WERI-Rb-1 (cell line): ENCODE measurements at regions not wholly inside any gene's neighbourhood (a gene's known extent, or its start where the extent isn't known, plus 50 kb on each side); places are given as distances from the start of the nearest gene placed in this dataset.

Source experiments
- DNase-seq: peaks from one replicate; pipeline ENCODE4 v3.0.0-alpha.2; 2020
- H3K27ac ChIP-seq: fragments of 250-450 bp; sonication (Bioruptor Pico); 2 replicates; pipeline ENCODE4 v1.5.1; 2020; ENCODE audit warnings: mild to moderate bottlenecking, moderate library complexity
- H3K27me3 ChIP-seq: fragments of 250-450 bp; sonication (Bioruptor Pico); 2 replicates; pipeline ENCODE4 v1.5.1; 2021; ENCODE audit warnings: mild to moderate bottlenecking, low read depth, moderate library complexity; ENCODE audit not compliant: insufficient read depth, severe bottlenecking
- H3K36me3 ChIP-seq: fragments of 250-450 bp; sonication (Bioruptor Pico); 2 replicates; pipeline ENCODE4 v1.5.1; 2020; ENCODE audit warnings: mild to moderate bottlenecking, moderate library complexity
- H3K4me3 ChIP-seq: 2 replicates; pipeline ENCODE4 v1.5.1; 2011; ENCODE audit warnings: low read depth, mild to moderate bottlenecking, control low read depth, low read length
- H3K9me3 ChIP-seq: fragments of 250-450 bp; sonication (Bioruptor Pico); 2 replicates; pipeline ENCODE4 v1.5.1; 2021; ENCODE audit warnings: mild to moderate bottlenecking, moderate library complexity; ENCODE audit not compliant: severe bottlenecking
- CTCF ChIP-seq: IDR thresholded peaks from 2 replicates; pipeline ENCODE4 v1.5.1; 2011; ENCODE audit warnings: low read depth, mild to moderate bottlenecking, control low read depth, inconsistent platforms, low read length

DNA sequence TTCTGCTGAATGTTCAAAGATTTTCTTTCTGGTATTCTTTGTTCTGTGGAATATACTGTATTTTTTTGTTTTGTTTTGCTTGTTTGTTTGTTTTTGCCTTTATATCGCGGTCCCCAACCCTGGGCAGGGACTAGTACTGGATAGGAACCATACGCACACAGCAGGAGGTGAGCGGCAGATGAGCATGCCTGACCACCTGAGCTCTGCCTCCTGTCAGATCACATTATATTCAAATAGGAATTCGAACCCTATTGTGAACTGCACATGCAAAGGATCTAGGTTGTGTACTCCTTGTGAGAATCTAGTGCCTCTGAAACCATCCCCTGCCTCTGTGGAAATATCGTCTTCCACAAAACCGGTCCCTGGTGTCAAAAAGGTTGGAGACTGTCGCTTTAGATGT is 83.3 kb upstream of the ANO3 start:
- Histone ChIP-seq H3K4me3 (no peak overlapping the region), H3K27me3 (peaks cover 2% of the 10 kb centered on the region), H3K36me3 (no peaks in the 10 kb centered on the region), H3K27ac (no peak overlapping the region), H3K9me3 (no peaks in the 10 kb centered on the region)
- no peak for TF ChIP-seq CTCF
- DNase-seq: no peak

GRCh38 chr11:26254378-26254777 is 77.6 kb upstream of the ANO3 start:
- no peak for TF ChIP-seq CTCF
- Histone ChIP-seq H3K27ac (no peak overlapping the region), H3K9me3 (no peaks in the 10 kb centered on the region), H3K4me3 (no peak overlapping the region), H3K27me3 (peaks cover 6% of the 10 kb centered on the region), H3K36me3 (no peaks in the 10 kb centered on the region)
- DNase-seq: no peak

GRCh38 chr11:26263769-26264168 is 68.2 kb upstream of the ANO3 start:
- no peak overlapping the region for H3K27ac ChIP-seq
- no peaks in the 10 kb centered on the region for H3K9me3 ChIP-seq
- H3K36me3 ChIP-seq: no peaks in the 10 kb centered on the region
- no peak overlapping the region for H3K4me3 ChIP-seq
- no peak for DNase-seq
- no peak for TF ChIP-seq CTCF
- peaks cover 2% of the 10 kb centered on the region for H3K27me3 ChIP-seq

- TF ChIP-seq CTCF: no peak
- DNase-seq: no peak
- Histone ChIP-seq H3K27me3 (peaks cover 2% of the 10 kb centered on the region), H3K36me3 (no peaks in the 10 kb centered on the region), H3K9me3 (no peaks in the 10 kb centered on the region), H3K27ac (no peak overlapping the region), H3K4me3 (no peak overlapping the region)
These were observed 67.7 kb upstream of the ANO3 start for GRCh38 chr11:26264266-26264665.

DNA sequence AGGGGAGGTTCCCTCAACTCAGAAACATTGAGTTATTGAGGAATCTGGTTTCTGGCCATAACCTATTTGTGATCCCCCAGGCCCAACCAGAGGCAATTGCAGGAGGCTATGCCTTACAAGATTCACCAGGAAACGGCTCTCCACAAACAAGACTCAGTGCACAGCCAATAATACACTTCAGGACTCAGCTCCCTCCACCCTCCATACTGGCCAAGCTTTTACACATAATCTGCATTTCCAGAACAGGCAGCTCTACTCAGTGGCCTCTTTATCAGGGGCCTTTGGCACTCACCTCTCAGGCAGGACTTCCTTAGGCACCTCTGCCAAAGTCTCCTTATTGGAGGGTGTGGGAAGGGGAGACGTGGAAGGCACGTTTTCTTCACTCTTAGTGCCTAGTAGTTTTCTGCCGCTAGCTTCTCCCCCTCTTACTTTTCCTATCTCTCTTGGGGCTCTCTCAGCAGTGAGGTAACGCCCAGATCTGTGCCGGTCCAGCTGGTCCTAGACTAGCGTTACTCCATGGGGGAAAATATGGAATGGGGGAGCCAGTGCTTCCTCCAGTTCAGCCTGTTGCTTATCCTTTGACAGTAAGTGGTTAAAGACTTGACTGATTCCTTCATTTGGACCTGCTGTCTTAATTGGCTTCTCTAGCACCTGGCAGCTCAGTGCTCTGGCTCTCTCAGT is 62.8 kb upstream of the ANO3 start:
- Histone ChIP-seq H3K36me3 (no peaks in the 10 kb centered on the region), H3K27me3 (peaks cover 2% of the 10 kb centered on the region), H3K27ac (no peak overlapping the region), H3K4me3 (no peak overlapping the region), H3K9me3 (no peaks in the 10 kb centered on the region)
- no peak for DNase-seq
- TF ChIP-seq CTCF: no peak

- peaks cover 6% of the 10 kb centered on the region for H3K27me3 ChIP-seq
- no peaks in the 10 kb centered on the region for H3K9me3 ChIP-seq
- H3K36me3 ChIP-seq: no peaks in the 10 kb centered on the region
- H3K27ac ChIP-seq: no peak overlapping the region
- H3K4me3 ChIP-seq: no peak overlapping the region
- no peak for DNase-seq
- no peak for TF ChIP-seq CTCF
These were observed 60.3 kb upstream of the ANO3 start for GRCh38 chr11:26271666-26272065.
